T-helper 2 cell treated with Interferon-gamma antibody and Interleukin-4, amounts not matched to agents 100 ng/mL and 5 ng/mL, for 36 hours (primary cell): ENCODE measurements at regions not wholly inside any gene's neighbourhood (a gene's known extent, or its start where the extent isn't known, plus 50 kb on each side); places are given as distances from the start of the nearest gene placed in this dataset.

Experiments used
- intact Hi-C: fragments of 100-400 bp; cut with micrococcal nuclease; formaldehyde crosslinking; loops from one replicate; pipeline ENCODE4 v1.15.1; 2023

DNA sequence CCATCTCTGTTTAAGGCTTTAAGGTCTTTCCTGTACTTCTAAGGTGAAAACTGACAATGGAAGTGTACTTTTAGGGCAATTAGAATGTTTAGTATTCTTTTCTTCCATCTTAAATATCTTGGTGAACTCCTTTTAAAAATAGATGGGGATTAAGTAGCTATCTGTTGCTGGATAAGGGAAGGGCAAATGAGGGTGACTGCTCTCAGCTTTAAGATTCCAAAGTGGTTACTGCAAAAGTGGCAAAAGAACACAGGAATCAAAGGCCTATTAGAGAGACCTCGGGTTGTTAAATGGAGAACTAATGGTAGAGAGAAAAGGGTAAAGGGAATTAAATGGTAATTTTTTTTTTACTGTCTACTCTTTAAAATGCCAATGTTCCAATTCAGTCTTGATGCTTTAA lies 774.1 kb upstream of the B3GALT2 start:
- intact Hi-C loops: no loop called here

DNA sequence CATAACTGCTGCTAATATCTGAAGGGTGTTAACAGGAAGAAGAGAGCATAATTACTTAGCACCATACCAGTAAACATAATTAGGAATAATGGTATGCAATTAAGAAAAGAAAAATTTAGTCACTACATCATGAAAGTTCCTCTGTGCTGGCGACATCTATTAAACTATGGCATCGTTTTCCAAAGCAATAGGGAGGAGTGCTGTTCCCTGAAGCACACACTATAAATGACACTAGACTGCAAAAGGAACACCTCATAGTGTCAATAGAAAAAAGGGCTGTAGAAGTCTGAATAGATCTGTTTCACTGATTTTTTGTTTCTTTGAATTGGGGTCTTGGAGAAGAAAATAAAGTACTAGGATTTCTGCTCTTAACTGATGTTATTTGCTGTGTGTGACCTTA lies 773.6 kb upstream of the B3GALT2 start:
- intact Hi-C loops: no loop called here

DNA sequence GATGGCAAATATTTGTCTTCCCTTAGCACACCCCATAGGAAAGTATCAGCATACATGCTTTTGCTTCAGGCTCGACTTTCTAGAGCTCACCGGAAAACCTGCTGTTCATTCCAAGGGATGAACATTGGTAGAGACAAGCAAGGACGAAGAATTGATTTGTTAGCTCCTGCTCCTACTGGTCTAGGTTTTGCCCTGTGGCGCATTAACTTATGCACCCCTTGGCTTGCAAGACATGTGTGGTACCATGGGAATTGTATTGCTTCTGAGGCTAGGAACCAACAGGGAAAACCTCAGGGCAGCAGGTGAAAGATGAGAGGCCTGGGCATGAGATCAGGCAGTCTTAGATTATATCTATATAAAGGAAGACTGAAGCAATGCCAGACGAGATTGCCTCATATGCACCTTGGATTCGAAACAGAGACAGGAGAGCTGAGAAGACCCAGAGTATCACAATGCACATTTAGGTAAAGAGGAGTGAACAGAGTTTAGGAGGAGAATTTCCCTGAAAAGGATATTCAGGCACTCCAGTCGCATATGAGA lies 771.2 kb upstream of the B3GALT2 start:
- intact Hi-C loops: no loop called here

DNA sequence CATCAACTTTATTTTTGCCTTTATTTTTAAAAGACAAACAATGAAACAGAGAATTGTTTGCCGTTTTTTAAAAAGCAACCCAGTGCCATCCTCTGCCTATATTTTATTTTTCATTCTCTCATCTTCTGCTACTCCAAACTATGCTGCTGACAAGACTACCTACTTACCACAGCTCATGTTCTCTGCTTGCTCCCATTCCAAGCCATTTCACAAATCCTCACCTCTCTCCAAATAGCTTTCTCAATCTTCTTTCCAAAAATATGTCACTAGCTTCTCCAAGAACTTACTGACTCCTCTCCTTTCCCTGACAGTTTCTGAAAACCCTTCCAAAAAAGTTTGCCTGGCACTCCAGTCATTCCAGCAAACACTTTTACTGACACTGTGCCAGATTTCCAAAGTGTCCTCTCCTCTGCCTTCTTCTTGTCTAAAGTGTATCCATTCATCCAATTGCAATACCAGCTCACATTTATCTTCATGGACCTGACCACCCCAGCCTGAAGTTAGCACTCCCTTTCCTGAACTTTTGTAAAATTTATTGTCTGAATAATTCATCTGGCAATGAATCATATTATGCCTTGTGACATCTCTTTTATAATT lies 766.5 kb upstream of the B3GALT2 start:
- intact Hi-C loops: no loop called here

DNA sequence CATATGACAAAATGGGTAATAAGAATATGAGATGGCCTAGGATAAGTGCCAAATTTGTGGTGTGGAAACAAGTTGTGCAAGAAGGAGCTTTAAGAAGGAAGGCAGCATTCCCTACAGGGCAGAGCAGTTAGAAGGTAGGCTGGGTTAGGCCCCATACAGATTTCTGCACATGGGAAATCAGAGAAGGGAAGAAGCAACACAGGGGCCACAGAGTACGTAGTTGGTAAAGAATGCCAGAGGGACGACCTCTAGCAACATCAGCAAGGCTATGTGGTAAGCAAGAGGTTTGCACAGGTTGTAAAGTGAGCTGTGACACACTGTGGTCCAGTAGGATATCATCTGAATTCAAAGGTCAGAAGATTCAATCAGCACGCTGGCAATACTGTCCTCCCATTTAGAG lies 765.6 kb upstream of the B3GALT2 start:
- intact Hi-C loops: no loop called here

DNA sequence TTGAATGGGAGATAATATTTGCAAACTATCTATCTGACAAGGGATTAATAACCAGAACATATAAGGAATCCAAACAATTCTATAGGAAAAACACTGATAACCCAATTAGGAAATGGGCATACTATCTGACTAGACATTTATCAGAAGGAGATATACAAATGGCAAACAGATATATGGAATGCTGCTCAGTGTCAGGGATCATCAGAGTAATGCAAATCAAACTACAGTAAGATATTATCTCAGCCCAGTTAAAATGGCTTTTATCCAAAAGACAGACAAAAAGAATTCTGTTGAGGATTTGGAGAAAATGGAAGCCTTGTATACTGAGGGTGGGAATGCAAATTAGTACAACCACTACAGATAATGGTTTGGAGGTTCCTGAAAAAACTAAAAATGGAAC lies 758.0 kb upstream of the B3GALT2 start:
- intact Hi-C loops: no loop called here

DNA sequence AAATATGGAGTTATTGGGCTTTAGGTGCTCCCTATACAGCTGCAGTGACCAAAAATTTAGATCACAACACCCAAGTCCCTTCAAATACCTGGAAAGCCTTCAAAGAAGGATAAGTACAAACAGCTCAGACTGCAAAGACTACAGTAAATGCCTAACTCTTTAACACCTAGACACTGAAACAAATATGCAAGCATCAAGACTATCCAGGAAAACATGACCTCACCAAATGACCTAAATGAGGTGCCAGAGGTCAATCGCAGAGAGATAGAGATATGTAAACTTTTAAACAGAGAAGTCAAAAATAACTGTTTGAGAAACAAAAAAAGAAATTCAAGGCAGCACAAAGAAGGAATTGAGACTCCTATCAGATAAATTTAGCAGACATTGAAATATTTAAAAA lies 753.8 kb upstream of the B3GALT2 start:
- intact Hi-C loops: no loop called here

DNA sequence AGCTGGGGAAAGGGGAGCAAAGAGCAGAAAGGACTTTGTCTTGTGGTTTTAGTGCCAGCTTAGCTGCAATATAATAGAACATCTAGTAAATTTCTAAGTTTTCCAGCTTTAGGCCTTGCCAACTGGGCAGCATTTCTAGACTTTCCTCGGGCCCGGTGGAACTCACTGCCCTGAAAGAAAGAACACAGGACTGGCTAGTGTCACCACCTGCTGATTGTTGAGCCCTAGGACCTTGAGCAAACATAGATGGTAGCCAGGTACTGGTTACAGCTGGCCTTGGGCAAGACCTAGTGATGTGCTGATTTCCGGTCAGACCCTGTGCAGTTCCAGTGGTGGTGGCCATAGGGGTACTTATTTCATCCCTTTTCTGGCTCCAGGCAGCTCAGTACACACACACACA lies 753.2 kb upstream of the B3GALT2 start:
- intact Hi-C loops: no loop called here

DNA sequence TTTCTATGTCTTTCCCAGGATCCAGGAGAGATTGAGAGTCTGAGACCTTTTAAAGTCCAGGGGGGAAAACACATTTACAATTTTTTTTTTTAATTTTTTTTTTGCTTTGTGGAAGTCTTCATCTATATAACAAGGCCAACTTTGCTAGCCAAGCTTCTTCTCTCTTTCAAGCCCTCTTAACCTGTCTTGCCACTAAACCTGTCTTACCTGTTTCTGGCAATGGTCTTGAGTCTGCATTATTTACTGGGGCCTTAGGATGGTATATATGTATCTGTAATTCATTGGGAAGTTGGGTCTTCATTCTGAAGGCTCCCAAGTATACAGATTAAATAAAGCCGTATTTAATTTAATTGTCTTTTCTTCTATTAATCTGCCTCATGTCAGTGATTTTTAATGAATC lies 750.9 kb upstream of the B3GALT2 start:
- intact Hi-C loops: no loop called here

DNA sequence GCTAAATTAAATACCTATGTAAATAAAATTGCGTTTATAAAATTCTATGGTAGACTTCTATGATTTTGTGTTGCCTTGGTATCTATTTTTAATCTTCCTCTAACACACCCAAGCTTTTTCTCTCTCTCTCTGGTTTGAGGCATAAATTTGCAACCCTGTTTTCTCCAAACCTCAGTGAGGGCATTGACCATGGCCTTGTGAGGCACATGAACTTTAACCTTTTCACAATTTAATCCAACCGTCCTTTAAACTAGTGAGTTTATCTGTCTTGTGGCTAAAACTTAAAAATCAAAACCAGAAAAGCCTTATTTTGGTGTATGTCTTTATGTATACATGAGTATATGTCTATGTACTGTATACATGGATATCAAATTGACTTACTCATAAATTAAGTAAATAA lies 746.6 kb upstream of the B3GALT2 start:
- intact Hi-C loops: no loop called here

DNA sequence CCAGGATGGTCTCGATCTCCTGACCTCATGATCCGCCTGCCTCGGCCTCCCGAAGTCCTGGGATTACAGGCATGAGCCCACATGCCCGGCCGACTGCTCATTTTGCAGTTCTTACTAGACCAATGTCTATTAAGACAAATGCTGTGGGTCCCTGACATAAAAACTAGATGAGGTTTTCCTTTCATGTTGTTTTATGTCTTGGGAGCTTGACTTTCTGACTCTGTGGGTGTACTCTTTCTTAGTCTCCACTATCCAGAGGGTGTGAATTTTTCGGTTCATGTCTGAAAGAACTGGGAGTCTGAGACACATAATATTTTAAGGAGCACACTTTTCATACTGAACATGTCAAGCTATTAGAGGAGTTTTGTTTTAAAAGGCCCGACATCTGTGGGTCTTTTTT lies 744.9 kb upstream of the B3GALT2 start:
- intact Hi-C loops: no loop called here

DNA sequence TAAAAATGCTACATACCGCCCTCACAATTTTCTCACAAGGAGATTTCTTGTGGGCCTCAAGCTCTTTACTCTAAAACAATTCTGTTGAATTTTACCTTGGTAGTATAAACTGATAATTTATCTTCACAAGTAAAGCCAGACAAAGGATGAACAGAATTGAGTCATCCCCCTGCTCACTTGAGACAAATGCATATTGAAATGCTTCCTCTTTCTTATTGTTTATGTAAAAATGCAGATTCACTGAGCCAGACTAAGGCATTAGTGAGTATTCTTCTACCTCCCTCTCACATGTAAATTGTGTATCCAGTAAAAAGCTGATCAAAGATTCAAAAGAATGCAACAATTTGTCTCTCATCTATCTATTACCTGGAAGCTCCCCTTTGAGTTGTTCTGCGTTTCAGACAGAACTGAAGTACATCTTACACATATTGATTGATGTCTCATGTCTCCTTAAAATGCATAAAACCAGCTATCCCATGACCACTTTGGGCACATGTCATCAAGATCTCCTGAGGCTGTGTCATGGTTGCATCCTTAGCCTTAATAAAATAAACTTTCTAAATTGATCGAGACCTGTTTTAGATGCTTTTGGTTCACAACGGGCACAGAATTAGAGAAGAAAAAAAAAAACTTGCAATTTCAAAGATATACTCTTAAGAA lies 743.1 kb upstream of the B3GALT2 start:
- intact Hi-C loops: no loop called here

DNA sequence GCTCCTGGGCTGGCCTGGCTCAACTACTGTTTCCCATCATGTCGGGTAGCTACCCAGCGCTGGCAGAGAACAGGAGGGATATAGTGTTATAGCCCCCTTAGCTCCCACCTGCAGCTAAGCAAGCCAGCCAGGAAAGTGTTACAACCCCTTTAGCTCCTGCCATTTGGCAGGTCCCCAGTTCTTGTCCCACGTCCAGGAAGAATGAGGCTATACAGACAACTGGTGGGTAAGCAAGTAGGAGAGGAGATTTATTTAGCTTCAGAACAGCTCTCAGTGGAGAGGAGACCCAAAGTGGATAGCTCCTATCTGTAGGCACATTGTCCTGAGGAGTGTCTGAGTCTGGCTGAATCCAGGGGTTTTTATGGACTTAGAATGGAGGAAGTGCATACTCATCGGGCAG lies 741.1 kb upstream of the B3GALT2 start:
- intact Hi-C loops: no loop called here

DNA sequence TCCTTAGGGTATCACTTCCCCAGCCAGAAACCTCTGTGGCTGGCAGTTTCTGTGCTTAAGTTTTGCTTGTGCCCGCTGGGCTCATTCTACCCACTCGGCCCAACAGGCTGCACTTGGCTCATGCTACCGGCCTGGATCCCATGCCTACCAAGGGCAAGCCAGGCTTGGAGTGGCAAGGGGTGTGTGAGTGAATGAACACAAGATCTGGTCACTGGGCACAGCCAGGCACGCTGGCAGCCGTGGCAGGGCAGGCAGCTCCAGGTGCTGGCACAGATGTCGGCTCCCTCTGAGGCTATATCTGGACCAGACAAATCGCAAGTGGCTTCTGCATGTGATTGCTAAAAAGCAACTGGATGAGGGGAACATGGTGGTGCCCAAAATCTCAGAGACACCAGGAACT lies 740.5 kb upstream of the B3GALT2 start:
- intact Hi-C loops: no loop called here

DNA sequence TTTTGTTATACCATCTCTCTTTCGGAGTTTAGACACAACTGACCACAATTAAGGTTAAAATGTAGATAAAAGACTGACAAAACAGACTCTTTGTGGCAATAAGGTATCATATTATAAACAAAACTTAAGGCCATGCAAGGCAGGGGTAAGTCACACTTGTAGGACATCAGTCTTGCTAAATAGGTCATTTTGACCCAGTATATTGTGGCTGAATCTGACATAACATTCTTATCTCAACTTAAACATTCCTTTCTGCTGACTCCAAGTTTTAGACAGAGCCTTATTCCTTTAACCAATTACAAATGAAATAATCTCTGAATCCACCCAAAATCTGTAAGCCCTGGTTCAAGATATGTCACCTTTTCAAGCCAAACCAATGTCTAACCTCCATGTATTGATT lies 733.4 kb upstream of the B3GALT2 start:
- intact Hi-C loops: no loop called here

DNA sequence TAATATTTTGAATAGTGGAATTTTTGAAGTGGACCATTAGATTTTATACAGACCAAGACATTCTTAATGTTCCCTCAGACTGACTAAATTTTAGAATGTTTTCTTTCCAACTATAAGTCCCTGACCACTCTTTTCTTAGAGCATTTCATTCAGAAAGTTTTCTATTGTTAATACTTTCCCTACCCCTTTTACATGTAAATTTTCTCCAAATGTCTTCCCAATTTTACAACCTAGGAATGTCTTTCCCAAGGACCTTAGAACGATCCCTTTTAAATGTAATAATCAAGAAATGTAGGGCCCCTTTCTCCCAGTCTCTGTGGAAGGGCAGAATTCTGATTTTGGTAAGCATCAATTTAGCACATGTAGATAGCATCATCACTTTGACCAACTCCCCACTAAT lies 730.0 kb upstream of the B3GALT2 start:
- intact Hi-C loops: no loop called here

DNA sequence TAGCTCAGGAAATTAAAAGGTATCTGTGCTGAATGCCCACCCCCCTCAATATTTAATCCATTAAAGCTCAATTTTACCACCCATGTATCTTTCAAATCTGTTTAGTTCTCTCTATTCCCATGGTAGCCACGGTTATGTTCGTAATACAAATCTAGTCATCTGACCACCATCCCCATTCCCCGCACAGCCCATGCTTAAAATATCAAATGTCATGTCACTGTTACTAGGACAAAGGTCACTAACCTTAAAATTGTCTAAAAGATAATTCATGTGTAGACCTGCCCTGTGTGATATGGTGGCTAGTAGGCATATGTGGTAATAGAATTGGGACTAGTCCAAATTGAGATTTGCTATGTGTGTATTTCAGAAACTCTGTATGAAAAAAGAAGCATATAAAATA lies 728.5 kb upstream of the B3GALT2 start:
- intact Hi-C loops: no loop called here

DNA sequence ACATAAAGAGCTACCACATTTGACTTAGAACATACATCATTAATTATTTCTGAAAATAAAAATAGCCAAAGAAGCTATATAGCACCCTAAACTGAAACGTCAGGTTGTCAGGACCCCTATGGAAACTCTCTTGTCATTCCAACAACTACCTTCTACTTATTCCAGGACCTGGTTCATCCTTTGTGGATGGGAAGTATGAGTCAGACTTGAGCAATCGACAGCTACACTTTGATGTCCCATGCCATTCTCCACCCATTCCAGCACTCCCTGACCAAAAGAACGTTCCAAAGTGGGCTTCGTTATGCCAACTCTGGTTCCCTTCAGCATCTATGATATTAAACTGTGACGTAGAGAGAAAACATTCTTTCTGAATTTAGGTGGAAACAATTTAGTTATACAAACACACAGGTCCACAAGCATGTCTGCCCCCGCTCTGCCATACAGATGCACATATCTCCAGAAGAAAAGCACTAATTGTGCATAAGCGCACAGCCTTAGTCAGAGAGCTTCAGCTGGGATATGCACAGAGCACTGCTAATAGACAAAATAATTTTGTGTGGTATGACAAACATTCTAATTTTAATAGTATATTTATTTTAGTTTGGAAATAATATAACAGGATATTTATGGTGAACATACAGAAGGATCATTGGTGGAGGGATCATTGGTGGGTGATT lies 723.1 kb upstream of the B3GALT2 start:
- intact Hi-C loops: no loop called here

DNA sequence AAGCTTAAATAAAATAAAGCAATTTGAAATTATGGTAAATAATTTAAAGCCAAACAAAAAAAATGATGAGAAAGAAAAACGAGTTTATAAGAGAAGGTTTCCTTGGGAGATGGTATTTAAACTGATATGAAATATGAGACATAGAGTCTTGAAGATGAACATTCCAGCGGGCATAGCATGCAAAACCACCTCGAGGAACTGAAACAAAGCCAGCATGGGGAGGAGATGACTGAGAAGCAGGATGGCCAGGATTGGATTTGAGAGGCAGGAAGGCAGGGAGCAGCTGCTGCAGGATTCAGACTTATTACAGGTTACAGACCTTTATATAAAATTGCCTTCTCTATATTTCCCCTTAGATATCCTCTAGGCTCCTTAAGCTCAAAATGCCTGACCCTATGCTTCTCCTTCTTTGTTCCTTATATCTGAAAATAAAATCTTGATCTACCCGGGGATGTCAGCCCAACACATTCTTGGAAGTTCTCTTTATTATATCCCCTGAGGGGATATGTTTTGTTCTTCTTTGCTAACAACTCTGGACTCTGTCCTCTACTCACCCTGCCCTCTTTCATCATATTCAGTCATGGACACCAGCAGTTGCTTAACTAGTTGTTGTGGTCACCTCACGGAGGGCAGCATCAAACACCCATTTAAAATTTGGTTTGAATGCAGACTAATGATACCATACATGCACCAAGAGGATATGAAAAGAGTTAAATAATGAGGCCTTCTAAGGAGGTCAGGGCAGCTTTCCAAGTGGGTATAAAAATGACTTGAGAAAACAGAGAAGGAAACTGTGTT lies 719.1 kb upstream of the B3GALT2 start:
- intact Hi-C loops: no loop called here

DNA sequence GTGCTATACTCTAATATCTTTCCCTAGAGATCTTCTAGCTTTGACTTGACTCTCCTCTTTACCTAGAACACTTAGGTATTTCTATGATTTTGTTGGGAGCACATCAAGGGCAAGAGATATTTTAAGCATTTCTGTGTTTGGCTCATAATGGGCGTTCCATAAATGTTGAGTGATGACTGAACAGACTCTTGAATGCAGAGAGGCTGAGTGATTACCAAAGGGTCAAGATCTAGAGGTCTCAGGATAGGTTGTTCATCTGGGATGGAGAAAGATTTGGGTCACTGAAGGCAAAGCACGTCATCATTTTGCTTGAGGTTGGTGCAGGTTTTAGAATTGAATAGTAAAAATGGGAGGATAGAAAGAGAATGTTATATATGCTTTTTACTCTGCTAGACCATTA lies 705.4 kb upstream of the B3GALT2 start:
- intact Hi-C loops: no loop called here

DNA sequence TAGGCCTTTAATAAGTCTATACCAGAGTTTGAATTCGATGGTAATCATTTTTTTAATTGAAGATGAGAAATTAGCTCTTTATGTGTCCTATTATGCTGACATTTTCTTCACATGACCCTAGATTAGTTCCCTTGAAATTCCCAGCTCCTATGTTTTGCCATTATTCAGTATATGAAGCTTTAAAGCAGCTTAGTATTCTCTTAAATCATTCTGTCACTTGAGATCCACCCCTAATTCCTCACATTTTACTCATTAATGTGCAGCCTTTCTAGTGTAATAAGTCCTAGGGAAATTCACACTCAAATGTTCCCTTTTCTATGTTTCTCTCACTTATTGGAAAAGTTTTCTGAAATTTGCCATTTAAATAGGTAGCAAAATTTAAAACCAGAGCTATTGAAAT lies 704.5 kb upstream of the B3GALT2 start:
- intact Hi-C loops: no loop called here
